ACHN (cell line): ENCODE measurements at regions not wholly inside any gene's neighbourhood (a gene's known extent, or its start where the extent isn't known, plus 50 kb on each side); places are given as distances from the start of the nearest gene placed in this dataset.
A peak's percentile ranks its signal among the peaks of the same experiment; 100 is the strongest.

Source experiments
- DNase-seq: peaks from one replicate; pipeline ENCODE4 v3.0.0-alpha.2; 2015
- in situ Hi-C: cut with HindIII; loops from 2 replicates; pipeline ENCODE4 v1.10.0; 2017; ENCODE audit warnings: low sequenced_read_pairs, low pct_ligation_motif_present, low pct_unique_long_range_greater_than_20kb

DNA sequence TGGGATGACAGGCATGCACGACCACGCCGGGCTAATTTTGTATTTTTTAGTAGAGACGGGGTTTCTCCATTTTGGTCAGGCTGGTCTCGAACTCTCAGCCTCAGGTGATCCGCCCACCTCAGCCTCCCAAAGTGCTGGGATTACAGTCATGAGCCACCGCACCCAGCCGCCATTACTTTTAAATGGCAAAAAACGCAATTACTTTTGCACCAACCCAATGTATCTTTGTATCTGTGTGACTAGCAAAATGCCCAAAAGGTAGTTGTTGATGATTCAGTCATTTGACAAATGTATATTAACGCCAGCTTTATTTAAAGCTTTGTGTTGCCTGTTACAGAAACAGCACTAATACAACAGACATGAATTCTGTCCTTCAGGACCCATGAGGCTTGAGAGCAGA is 216.9 kb upstream of the FMN2 start:
- no peak for DNase-seq
- in situ Hi-C loops: no loop called here

- in situ Hi-C loops: no loop called here
- DNase-seq: no peak
These were observed 212.1 kb upstream of the FMN2 start for GRCh38 chr1:239879321-239880170.

DNA sequence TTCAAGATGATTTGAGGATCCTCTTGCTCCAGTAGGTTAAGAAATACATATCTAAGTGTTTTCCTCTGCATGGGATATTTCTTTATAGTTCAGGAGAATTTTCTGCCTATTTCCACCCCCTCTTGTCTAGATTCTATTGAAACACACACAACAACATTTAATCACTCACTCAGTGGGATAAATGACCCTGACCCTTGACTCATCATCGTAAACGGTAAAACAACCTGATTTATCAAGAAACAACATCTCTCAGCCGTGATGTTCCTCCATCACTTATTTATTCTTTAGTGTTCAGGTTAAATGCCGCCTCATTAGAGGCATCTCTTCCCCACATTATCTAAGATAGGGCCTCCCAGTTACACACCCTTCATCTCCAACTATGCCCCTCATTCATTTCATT is 208.7 kb upstream of the FMN2 start:
- in situ Hi-C loops: no loop called here
- DNase-seq: no peak

- in situ Hi-C loops: no loop called here
- DNase-seq: no peak
These were observed 206.9 kb upstream of the FMN2 start for GRCh38 chr1:239884796-239885195.

- in situ Hi-C loops: no loop called here
- DNase-seq: no peak
These were observed 205.4 kb upstream of the FMN2 start for GRCh38 chr1:239886266-239886665.

GRCh38 chr1:239888639-239889038 is 203.0 kb upstream of the FMN2 start:
- no peak for DNase-seq
- in situ Hi-C loops: no loop called here

DNA sequence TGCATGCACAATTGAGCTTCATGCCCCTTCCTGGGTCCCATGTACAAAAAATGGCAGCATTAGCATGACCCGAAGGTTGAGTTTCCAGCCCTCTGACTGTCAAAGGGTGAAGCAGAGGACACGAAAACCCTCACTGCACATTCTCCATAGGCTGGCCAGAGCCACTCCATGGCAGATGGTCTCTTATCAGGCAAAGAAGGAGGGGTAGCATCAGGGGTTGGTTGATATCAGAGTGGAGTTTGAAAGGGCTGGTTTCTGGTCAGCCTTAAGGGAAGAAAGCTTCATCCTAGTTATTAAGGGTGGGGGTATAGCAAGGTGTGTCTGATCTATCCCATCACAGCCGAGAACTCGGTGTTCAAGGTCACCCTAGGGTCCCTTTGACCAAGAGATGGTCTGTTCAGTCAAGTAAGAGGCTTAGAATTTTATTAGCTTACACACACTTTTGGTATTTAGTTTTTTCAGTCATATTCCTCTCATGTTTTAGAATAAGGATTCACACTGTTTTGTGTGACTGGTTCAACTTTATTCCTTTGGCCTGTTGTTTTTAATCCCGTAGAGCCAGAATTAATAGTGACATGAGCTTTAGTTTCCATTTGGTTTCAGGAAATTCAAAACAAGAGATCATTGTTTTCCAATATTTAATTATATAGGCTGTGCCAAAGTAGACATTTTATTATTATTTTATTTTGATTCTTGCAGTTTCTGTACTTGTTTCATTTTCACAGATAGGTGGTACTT is 199.9 kb upstream of the FMN2 start:
- in situ Hi-C loops: no loop called here
- no peak for DNase-seq

- in situ Hi-C loops: no loop called here
- DNase-seq: no peak
These were observed 199.1 kb upstream of the FMN2 start for GRCh38 chr1:239892602-239893001.

DNA sequence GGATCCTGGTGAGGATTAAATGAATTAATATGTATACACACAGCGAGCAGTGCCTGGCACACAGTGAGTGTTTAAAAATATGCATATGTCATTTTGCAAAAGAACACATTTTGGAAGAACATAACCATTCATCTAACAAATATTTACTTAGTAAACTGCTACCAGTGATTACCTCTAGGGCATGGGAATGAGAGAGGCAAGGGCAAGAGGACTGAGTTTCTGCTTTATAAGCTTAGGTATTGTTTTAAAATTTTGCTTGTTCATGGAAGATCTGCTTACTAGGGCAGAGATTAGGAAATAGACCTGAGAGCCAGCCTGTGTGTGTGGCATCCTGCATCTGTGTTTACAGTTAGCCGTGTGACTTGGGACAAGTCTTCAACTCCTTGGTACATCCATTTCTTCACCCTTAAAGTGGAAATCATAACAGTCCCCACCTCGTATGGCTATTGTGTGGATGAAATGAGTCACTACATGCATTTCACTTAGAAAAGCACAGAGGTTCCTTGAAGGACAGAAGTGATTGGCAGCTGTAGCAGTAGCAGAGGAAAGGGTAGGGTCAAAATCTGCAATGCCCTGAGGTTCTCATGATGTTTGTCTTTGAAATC is 198.5 kb upstream of the FMN2 start:
- in situ Hi-C loops: no loop called here
- no peak for DNase-seq

- in situ Hi-C loops: no loop called here
- no peak for DNase-seq
These were observed 195.1 kb upstream of the FMN2 start for GRCh38 chr1:239896569-239896968.

GRCh38 chr1:239896980-239897379 is 194.7 kb upstream of the FMN2 start:
- DNase-seq: no peak
- in situ Hi-C loops: no loop called here

- in situ Hi-C loops: no loop called here
- peak; percentile 10 for DNase-seq
These were observed 194.2 kb upstream of the FMN2 start for GRCh38 chr1:239897458-239897857.

DNA sequence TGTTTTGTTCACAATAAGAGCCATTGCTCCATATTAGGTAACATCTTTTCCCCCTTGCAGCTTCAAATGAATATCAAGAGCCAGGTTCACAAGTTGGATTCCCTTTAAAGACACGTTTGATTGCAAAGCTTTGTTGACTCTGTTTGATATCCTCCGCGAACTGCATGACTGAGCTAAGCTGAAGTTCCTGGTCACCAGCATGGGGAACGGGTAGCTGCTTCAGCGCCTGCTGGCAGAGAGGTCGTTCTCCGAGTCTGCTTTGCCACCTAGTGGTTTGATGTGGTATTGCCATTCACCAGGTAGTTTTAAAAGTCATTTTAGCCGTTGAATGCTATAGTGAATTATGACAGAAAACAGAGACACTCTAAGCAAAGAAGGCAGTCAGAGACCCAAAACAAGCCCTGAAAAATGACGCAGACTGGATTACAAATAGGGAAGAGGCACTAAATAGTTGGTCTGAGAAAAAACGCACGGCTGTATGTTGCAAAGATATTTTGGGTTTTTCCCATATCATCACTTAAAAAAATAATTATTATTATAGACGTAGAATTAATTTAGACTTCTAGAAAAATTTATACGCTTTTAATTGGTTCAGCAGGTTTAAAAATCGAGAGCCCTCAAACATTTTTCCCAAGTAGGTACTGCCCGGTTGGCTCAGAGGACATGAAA is 193.5 kb upstream of the FMN2 start:
- peak; percentile 85 for DNase-seq
- in situ Hi-C loops: no loop called here

- DNase-seq: no peak
- in situ Hi-C loops: no loop called here
These were observed 191.9 kb upstream of the FMN2 start for GRCh38 chr1:239899747-239900146.

- DNase-seq: no peak
- in situ Hi-C loops: no loop called here
These were observed 185.3 kb upstream of the FMN2 start for GRCh38 chr1:239906394-239906793.

DNA sequence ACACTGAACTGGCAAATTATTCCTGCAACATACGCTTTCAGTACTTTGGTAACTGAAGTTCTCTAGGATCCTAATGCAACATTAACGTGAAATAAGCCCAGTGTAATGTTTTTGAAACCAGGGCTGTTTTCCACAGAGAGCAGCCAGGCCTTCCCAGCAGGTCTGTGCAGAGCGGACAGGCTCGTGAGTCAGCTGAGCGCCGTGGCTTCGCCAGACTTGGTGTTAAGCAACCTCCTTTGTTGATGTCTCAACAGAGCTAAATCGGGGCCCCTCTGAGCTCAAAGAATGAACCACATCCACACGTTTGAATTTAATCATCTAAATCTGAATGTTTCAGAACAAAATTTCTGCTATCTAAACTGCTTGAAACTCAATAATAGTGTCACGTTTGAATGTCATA is 181.8 kb upstream of the FMN2 start:
- in situ Hi-C loops: no loop called here
- DNase-seq: no peak

GRCh38 chr1:239912471-239912870 is 179.2 kb upstream of the FMN2 start:
- in situ Hi-C loops: no loop called here
- DNase-seq: no peak

DNA sequence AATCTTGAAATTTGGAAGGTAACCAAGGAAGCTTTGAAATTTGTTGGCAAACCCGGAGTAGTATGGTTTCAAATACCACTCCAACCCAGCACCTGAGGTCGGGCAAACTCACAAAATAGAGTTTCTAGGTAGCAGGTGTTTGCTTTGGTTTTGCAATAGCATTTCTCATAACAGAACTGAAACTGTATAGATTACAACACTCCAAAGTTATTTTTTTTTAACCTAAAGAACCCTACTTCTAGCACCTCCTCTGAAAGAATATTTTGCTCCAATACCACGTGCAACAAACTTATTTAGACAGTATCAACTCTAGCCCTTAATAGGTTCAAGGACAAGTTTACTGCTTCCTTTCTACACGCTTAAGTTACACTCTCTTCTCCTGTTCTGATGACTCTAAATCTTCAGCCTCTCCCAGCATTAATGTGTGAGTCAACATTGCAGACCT is 178.5 kb upstream of the FMN2 start:
- in situ Hi-C loops: no loop called here
- no peak for DNase-seq

DNA sequence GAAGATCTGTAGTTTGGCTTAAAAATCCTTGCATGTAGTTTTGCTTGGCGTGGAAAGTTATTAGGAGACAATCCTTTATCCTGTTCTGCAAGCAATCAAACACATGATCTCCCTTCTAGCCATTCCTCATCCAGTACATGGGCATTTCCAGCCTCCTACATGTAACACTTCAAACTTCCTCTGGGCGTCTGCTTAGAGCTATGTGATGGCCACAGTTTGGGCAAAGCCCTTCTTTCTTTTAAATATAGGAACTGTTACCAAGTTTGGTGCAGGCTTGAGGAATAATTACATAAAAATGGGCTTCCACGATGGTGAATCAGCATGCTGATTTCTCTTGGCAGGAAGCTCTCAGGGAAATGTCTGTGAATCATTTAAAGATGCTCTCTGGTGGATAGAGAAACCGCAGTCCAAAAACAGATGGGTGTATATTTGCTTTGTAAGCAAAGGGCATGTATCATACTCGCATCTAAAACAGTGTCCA is 176.9 kb upstream of the FMN2 start:
- in situ Hi-C loops: no loop called here
- DNase-seq: peak; percentile 84
